Trophoblast cell (in vitro differentiated cells and primary cell): ENCODE measurements at regions not wholly inside any gene's neighbourhood (a gene's known extent, or its start where the extent isn't known, plus 50 kb on each side); places are given as distances from the start of the nearest gene placed in this dataset.
A peak's percentile ranks its signal among the peaks of the same experiment; 100 is the strongest.

Experiments
- DNase-seq, 2 donors: peaks; one replicate each; pipeline ENCODE4 v3.0.0-alpha.2; 2016
- H2AFZ ChIP-seq: 2 replicates; pipeline ENCODE4 v1.6.1; 2013; ENCODE audit warnings: low read length, moderate library complexity, mild to moderate bottlenecking; ENCODE audit not compliant: insufficient read depth, poor library complexity
- H2AK5ac ChIP-seq: 2 replicates; pipeline ENCODE4 v1.6.1; 2013; ENCODE audit warnings: mild to moderate bottlenecking, low read length
- H2BK120ac ChIP-seq: 2 replicates; pipeline ENCODE4 v1.6.1; 2013; ENCODE audit warnings: low read length, mild to moderate bottlenecking, moderate library complexity; ENCODE audit not compliant: insufficient read depth, poor library complexity
- H2BK12ac ChIP-seq: 2 replicates; pipeline ENCODE4 v1.6.1; 2013; ENCODE audit warnings: mild to moderate bottlenecking, low read length, moderate library complexity
- H2BK5ac ChIP-seq: 2 replicates; pipeline ENCODE4 v1.6.1; 2013; ENCODE audit warnings: low read length, low read depth, moderate library complexity, mild to moderate bottlenecking; ENCODE audit not compliant: poor library complexity
- H3K14ac ChIP-seq: 2 replicates; pipeline ENCODE4 v1.6.1; 2013; ENCODE audit warnings: mild to moderate bottlenecking, low read length
- H3K18ac ChIP-seq: 2 replicates; pipeline ENCODE4 v1.6.1; 2013; ENCODE audit warnings: mild to moderate bottlenecking, low read length
- H3K23ac ChIP-seq: 2 replicates; pipeline ENCODE4 v1.6.1; 2013; ENCODE audit warnings: low read length
- H3K27ac ChIP-seq: 2 replicates; pipeline ENCODE4 v1.5.1; 2013; ENCODE audit warnings: low read depth, mild to moderate bottlenecking, inconsistent platforms, low read length, moderate library complexity
- H3K27me3 ChIP-seq: 2 replicates; pipeline ENCODE4 v1.6.1; 2013; ENCODE audit warnings: inconsistent platforms, mild to moderate bottlenecking, low read length, moderate library complexity; ENCODE audit not compliant: insufficient read depth
- H3K36me3 ChIP-seq, 2 experiments: 1 replicate in 1 of 2; 2 replicates in 1 of 2; pipeline ENCODE4 v1.6.1; 2013; ENCODE audit warnings: low read length in 2 of 2, mild to moderate bottlenecking in 2 of 2, moderate library complexity in 1 of 2; ENCODE audit not compliant: insufficient read depth in 2 of 2, control insufficient read depth in 1 of 2
- H3K4ac ChIP-seq: 2 replicates; pipeline ENCODE4 v1.6.1; 2013; ENCODE audit warnings: low read depth, mild to moderate bottlenecking, low read length, moderate library complexity
- H3K4me1 ChIP-seq, 2 experiments: 1 replicate in 1 of 2; 2 replicates in 1 of 2; pipeline ENCODE4 v1.6.1; 2013; ENCODE audit warnings: low read length in 2 of 2, mild to moderate bottlenecking in 2 of 2, moderate library complexity in 1 of 2; ENCODE audit not compliant: insufficient read depth in 2 of 2, control insufficient read depth in 1 of 2
- H3K4me2 ChIP-seq: 2 replicates; pipeline ENCODE4 v1.6.1; 2013; ENCODE audit warnings: inconsistent platforms, mild to moderate bottlenecking, low read length, moderate library complexity
- H3K4me3 ChIP-seq: 2 replicates; pipeline ENCODE4 v1.5.1; 2013; ENCODE audit warnings: mild to moderate bottlenecking, low read depth, low read length, inconsistent platforms
- H3K79me1 ChIP-seq: one replicate; pipeline ENCODE4 v1.6.1; 2013; ENCODE audit warnings: low read length
- H3K79me2 ChIP-seq: 2 replicates; pipeline ENCODE4 v1.6.1; 2013; ENCODE audit warnings: low read length, mild to moderate bottlenecking; ENCODE audit not compliant: control insufficient read depth, insufficient read depth, poor library complexity
- H3K9ac ChIP-seq: 2 replicates; pipeline ENCODE4 v1.6.1; 2013; ENCODE audit warnings: mild to moderate bottlenecking, low read length
- H3K9me3 ChIP-seq: 2 replicates; pipeline ENCODE4 v1.6.1; 2013; ENCODE audit warnings: low read depth, mild to moderate bottlenecking, control low read depth, inconsistent platforms, low read length; ENCODE audit not compliant: insufficient read depth
- H4K12ac ChIP-seq: 2 replicates; pipeline ENCODE4 v1.6.1; 2013; ENCODE audit warnings: low read depth, mild to moderate bottlenecking, low read length, moderate library complexity
- H4K8ac ChIP-seq: 2 replicates; pipeline ENCODE4 v1.6.1; 2013; ENCODE audit warnings: low read depth, mild to moderate bottlenecking, low read length, moderate library complexity
- H4K91ac ChIP-seq: one replicate; pipeline ENCODE4 v1.6.1; 2013; ENCODE audit warnings: low read depth, mild to moderate bottlenecking, low read length, moderate library complexity
- WGBS: extraction: QIAGEN DNeasy Blood & Tissue Kit; methylation state at CpG from one replicate; pipeline ENCODE4 v1.1.7; 2013; ENCODE audit warnings: missing lambda C conversion rate; ENCODE audit not compliant: insufficient read length, insufficient coverage; ENCODE audit errors: extremely low coverage; 5-methylcytosine and 5-hydroxymethylcytosine counted together

DNA sequence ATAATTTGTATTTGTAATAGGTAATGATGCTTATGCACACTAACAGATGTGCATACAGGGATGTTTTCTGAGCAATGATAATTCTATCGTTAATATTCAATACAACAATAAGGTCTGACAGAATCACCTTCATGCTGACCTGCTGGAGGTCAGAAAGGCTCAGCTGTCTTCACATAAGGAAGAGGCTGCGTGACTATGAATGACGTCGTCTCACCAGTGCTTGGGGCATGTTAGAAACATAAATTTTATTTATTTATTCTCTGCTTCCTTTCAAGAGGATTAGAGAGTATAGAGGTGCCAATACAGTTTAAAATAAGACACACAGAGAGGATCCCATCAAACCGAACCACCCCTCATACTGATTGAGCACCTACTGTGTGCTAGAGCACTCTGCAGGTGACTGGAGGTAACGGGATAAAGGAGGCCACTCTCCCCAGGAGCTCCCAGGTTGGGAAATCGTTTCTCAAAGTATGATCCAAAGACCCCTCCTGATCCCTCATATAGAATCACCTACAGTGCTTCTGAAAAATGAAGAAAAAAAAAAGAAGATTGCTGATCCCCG lies 265.6 kb upstream of the NPVF start:
- no peak overlapping the region for H2BK5ac ChIP-seq
- H3K36me3 ChIP-seq: no peaks in the 10 kb centered on the region
- no peak overlapping the region for H3K4ac ChIP-seq
- H3K9me3 ChIP-seq: no peaks in the 10 kb centered on the region
- H3K79me2 ChIP-seq: no peaks in the 10 kb centered on the region
- H2BK12ac ChIP-seq: no peak overlapping the region
- no peaks in the 10 kb centered on the region for H3K79me1 ChIP-seq
- H3K14ac ChIP-seq: no peak overlapping the region
- no peak overlapping the region for H3K4me3 ChIP-seq
- no peak overlapping the region for H2AK5ac ChIP-seq
- no peak overlapping the region for H2AFZ ChIP-seq
- H3K18ac ChIP-seq: no peak overlapping the region
- no peak for DNase-seq
- H3K9ac ChIP-seq: no peak overlapping the region
- H4K12ac ChIP-seq: no peak overlapping the region
- no peak overlapping the region for H3K23ac ChIP-seq
- WGBS: no CpG with 5 or more reads among the region's 8 CpGs
- no peak overlapping the region for H4K91ac ChIP-seq
- H3K27me3 ChIP-seq: no peaks in the 10 kb centered on the region
- no peak overlapping the region for H3K4me2 ChIP-seq
- H2BK120ac ChIP-seq: no peak overlapping the region
- no peaks in the 10 kb centered on the region for H3K4me1 ChIP-seq
- H3K27ac ChIP-seq: no peak overlapping the region
- H4K8ac ChIP-seq: no peak overlapping the region

DNA sequence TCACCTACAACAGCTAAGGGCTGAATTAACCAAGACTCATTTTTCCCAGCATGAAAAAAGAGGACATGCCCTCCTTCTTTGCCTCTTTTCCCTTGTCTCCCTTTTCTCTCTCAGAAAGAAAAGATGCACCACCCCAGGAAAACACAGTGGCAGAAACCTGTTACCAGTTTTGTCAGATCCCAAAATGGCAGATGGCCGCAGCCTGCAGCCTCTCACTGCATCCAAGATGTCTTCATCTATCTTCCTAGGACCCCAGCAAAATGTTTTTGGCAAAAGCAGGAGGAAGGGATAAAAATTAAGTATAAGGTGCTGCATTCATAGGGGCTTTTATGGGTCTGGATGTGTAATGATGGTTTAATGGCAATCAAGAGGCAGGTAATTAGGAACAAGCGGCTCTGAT lies 266.6 kb upstream of the NPVF start:
- H3K79me2 ChIP-seq: no peaks in the 10 kb centered on the region
- H3K4me2 ChIP-seq: no peak overlapping the region
- no peak overlapping the region for H3K9ac ChIP-seq
- H3K18ac ChIP-seq: no peak overlapping the region
- no peaks in the 10 kb centered on the region for H3K27me3 ChIP-seq
- no peak overlapping the region for H3K4ac ChIP-seq
- no peak for DNase-seq
- no peak overlapping the region for H4K91ac ChIP-seq
- no peak overlapping the region for H2BK12ac ChIP-seq
- H3K23ac ChIP-seq: no peak overlapping the region
- no peaks in the 10 kb centered on the region for H3K36me3 ChIP-seq
- H2BK120ac ChIP-seq: no peak overlapping the region
- H3K79me1 ChIP-seq: no peaks in the 10 kb centered on the region
- no peak overlapping the region for H3K27ac ChIP-seq
- H3K9me3 ChIP-seq: no peaks in the 10 kb centered on the region
- H3K4me1 ChIP-seq: no peaks in the 10 kb centered on the region
- no CpG with 5 or more reads among the region's 2 CpGs for WGBS
- H3K4me3 ChIP-seq: no peak overlapping the region
- H3K14ac ChIP-seq: no peak overlapping the region
- H2BK5ac ChIP-seq: no peak overlapping the region
- no peak overlapping the region for H2AK5ac ChIP-seq
- no peak overlapping the region for H4K8ac ChIP-seq
- H2AFZ ChIP-seq: no peak overlapping the region
- no peak overlapping the region for H4K12ac ChIP-seq

DNA sequence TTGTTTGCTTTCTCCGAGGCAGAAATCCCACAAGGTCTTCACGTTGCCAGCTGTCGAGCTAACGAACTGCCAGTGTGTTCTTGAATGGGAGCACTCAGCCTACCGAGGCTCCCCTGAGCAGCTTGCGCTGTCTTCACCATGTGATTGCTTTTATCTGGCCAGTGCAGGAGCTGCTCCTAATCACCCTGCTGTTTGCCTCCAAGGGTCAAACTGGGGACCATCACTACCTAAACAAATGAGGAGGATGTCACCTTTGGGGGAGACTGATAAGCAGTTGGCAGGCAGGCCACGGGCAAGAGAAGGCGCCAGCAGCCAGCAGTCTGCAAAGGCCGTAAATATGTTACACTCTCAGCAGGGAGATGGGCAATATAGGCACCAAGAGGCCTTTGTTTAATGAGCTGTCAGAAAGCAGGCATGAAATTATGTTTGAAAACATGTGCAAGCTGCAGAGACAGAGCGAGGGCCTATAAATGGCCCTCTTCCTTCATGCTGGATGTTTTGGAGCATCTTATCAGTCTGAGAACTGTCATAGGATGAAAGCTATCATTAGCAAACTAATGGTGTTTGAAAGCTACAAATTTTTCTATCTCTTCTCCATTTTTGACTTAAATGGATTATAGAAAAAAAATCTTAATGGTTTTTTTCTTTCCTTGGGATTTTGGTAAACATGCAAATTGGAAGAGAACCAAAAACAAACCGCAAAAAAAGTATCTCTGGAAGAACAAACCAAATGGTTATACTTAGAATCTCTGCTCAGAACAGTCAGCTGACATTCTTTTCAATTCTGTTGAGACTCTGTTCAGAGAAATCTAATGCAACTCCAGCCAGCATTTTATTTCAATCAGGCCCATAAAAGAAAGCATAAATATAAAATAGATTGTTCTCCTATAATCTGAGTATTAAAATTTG lies 267.3 kb upstream of the NPVF start:
- H3K79me2 ChIP-seq: no peaks in the 10 kb centered on the region
- no CpG with 5 or more reads among the region's 11 CpGs for WGBS
- H3K9me3 ChIP-seq: no peaks in the 10 kb centered on the region
- no peak overlapping the region for H2AFZ ChIP-seq
- H4K8ac ChIP-seq: no peak overlapping the region
- no peak overlapping the region for H4K12ac ChIP-seq
- no peak overlapping the region for H2BK12ac ChIP-seq
- no peak overlapping the region for H3K4me2 ChIP-seq
- H3K27ac ChIP-seq: no peak overlapping the region
- no peak overlapping the region for H3K18ac ChIP-seq
- no peak overlapping the region for H3K4me3 ChIP-seq
- H3K14ac ChIP-seq: no peak overlapping the region
- H2BK5ac ChIP-seq: no peak overlapping the region
- H3K79me1 ChIP-seq: no peaks in the 10 kb centered on the region
- no peaks in the 10 kb centered on the region for H3K4me1 ChIP-seq
- no peaks in the 10 kb centered on the region for H3K36me3 ChIP-seq
- H3K9ac ChIP-seq: peak overlapping the region; percentile 41
- no peak overlapping the region for H2BK120ac ChIP-seq
- H3K23ac ChIP-seq: no peak overlapping the region
- no peak for DNase-seq
- H3K4ac ChIP-seq: no peak overlapping the region
- H2AK5ac ChIP-seq: no peak overlapping the region
- H3K27me3 ChIP-seq: no peaks in the 10 kb centered on the region
- H4K91ac ChIP-seq: no peak overlapping the region

DNA sequence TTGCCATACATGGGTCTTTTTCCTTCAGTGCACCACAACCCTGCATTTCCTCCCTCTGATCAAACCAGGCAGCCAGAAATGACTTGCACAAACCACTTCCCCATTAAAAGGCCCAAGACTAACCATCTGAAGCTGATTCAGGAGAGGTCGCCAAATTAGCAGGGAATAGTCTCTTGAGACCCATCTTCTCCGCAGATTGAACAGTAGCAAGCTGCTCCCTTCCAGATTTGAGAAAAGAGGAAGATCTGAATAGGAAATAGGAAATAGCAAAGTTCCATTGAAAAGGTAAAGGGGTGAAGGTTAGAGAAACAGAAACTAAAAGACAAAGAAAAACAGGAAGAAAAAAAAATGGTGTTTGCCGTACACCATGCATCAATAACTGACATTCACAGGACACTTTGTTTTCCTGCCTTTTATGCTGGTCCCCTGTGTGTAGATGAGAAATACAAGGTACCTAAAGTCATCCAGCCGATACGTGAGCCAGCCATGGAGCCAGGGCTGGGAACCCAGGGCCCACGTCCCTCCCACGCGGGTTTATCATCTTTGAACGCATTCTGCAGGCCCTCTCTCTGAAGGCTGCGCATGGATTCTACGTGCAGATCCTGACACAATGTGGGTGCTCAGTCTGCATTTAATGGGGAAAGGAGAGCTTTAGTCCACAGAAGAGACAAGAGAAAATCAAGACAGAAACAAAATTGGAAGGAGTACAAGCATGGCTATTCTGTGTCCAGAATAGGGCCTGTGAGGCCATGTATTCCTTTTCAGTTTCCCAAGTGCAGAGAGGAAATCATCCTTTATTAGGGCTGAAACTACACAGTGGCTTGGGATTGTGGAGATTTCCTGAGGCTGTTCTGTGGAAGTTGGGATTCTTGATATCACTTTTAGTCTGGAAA lies 268.4 kb upstream of the NPVF start:
- H4K91ac ChIP-seq: no peak overlapping the region
- no peaks in the 10 kb centered on the region for H3K4me1 ChIP-seq
- H3K9ac ChIP-seq: no peak overlapping the region
- H3K4me2 ChIP-seq: no peak overlapping the region
- no peak overlapping the region for H2AK5ac ChIP-seq
- DNase-seq: no peak
- H3K79me2 ChIP-seq: no peaks in the 10 kb centered on the region
- H3K9me3 ChIP-seq: no peaks in the 10 kb centered on the region
- H2BK120ac ChIP-seq: no peak overlapping the region
- H3K79me1 ChIP-seq: no peaks in the 10 kb centered on the region
- no peaks in the 10 kb centered on the region for H3K36me3 ChIP-seq
- no peak overlapping the region for H2AFZ ChIP-seq
- H3K23ac ChIP-seq: no peak overlapping the region
- H3K14ac ChIP-seq: no peak overlapping the region
- H3K27ac ChIP-seq: no peak overlapping the region
- H3K27me3 ChIP-seq: no peaks in the 10 kb centered on the region
- WGBS: no CpG with 5 or more reads among the region's 11 CpGs
- no peak overlapping the region for H4K8ac ChIP-seq
- no peak overlapping the region for H4K12ac ChIP-seq
- H3K4ac ChIP-seq: no peak overlapping the region
- H3K4me3 ChIP-seq: no peak overlapping the region
- H3K18ac ChIP-seq: no peak overlapping the region
- no peak overlapping the region for H2BK12ac ChIP-seq
- H2BK5ac ChIP-seq: no peak overlapping the region
